Transverse colon (tissue), 4 donors: ENCODE measurements at regions not wholly inside any gene's neighbourhood (a gene's known extent, or its start where the extent isn't known, plus 50 kb on each side); places are given as distances from the start of the nearest gene placed in this dataset.

Source experiments
- CTCF ChIP-seq, 5 experiments: fragments of 200-600 bp in 3 of 5; fragments of 450-650 bp in 2 of 5; sonication (generic) in 3 of 5; IDR thresholded peaks; 1 replicate in 2 of 5; 2 replicates in 3 of 5; pipeline ENCODE4 v1.5.1; 2016 to 2017; ENCODE audit warnings: antibody characterized with exemption in 5 of 5, inconsistent platforms in 3 of 5, mild to moderate bottlenecking in 2 of 5, moderate library complexity in 1 of 5
- EP300 ChIP-seq: sonication (generic); formaldehyde crosslinking; IDR thresholded peaks from one replicate; pipeline ENCODE4 v1.6.1; 2017; ENCODE audit warnings: antibody characterized with exemption, low read depth
- POLR2A ChIP-seq: fragments of 450-650 bp; IDR thresholded peaks from one replicate; pipeline ENCODE4 v1.6.1; 2016; ENCODE audit warnings: antibody characterized with exemption, mild to moderate bottlenecking, moderate library complexity
- POLR2AphosphoS5 ChIP-seq, 3 donors: sonication (generic); formaldehyde crosslinking; IDR thresholded peaks; one replicate each; pipeline ENCODE4 v1.6.1; 2016; ENCODE audit warnings: antibody characterized with exemption in 3 of 3

GRCh38 chr7:21107101-21107500 lies 320.4 kb upstream of the SP8 start:
- TF ChIP-seq POLR2AphosphoS5 (IDR thresholded peaks at IDR 0.05) (no peak), CTCF (IDR thresholded peaks at IDR 0.05) (no peak), POLR2A (no peak), EP300 (no peak)
